Transverse colon (tissue), 4 donors: ENCODE measurements at regions not wholly inside any gene's neighbourhood (a gene's known extent, or its start where the extent isn't known, plus 50 kb on each side); places are given as distances from the start of the nearest gene placed in this dataset.

Experiments used
- DNase-seq: peaks from one replicate; pipeline ENCODE4 v3.0.0-alpha.2; 2019
- H3K27ac ChIP-seq, 4 donors: fragments of 200-600 bp; sonication (generic); 2 replicates each; pipeline ENCODE4 v1.5.1; 2016 to 2018; ENCODE audit warnings: inconsistent platforms in 4 of 4
- H3K27me3 ChIP-seq: fragments of 200-600 bp; sonication (generic); 2 replicates; pipeline ENCODE4 v1.5.1; 2017; ENCODE audit warnings: inconsistent platforms
- H3K36me3 ChIP-seq, 4 donors: fragments of 200-600 bp; sonication (generic); 2 replicates each; pipeline ENCODE4 v1.5.1; 2017 to 2019; ENCODE audit warnings: inconsistent platforms in 4 of 4
- H3K4me1 ChIP-seq, 4 donors: fragments of 200-600 bp; sonication (generic); 2 replicates each; pipeline ENCODE4 v1.5.1; 2017 to 2020; ENCODE audit warnings: inconsistent platforms in 4 of 4
- H3K4me3 ChIP-seq, 4 donors: fragments of 200-600 bp; sonication (generic); 1 replicate in 1 of 4; 2 replicates in 3 of 4; pipeline versions ENCODE4 v1.5.1 to v1.6.1; 2017 to 2019; ENCODE audit warnings: inconsistent platforms in 4 of 4
- H3K9me3 ChIP-seq, 2 donors: fragments of 200-600 bp; sonication (generic); 2 replicates each; pipeline ENCODE4 v1.5.1; 2017 to 2019; ENCODE audit warnings: inconsistent platforms in 2 of 2
- CTCF ChIP-seq, 5 experiments: fragments of 200-600 bp in 3 of 5; fragments of 450-650 bp in 2 of 5; sonication (generic) in 3 of 5; IDR thresholded peaks; 1 replicate in 2 of 5; 2 replicates in 3 of 5; pipeline ENCODE4 v1.5.1; 2016 to 2017; ENCODE audit warnings: antibody characterized with exemption in 5 of 5, inconsistent platforms in 3 of 5, mild to moderate bottlenecking in 2 of 5, moderate library complexity in 1 of 5
- EP300 ChIP-seq: sonication (generic); formaldehyde crosslinking; IDR thresholded peaks from one replicate; pipeline ENCODE4 v1.6.1; 2017; ENCODE audit warnings: antibody characterized with exemption, low read depth
- POLR2A ChIP-seq: fragments of 450-650 bp; IDR thresholded peaks from one replicate; pipeline ENCODE4 v1.6.1; 2016; ENCODE audit warnings: antibody characterized with exemption, mild to moderate bottlenecking, moderate library complexity
- POLR2AphosphoS5 ChIP-seq, 3 donors: sonication (generic); formaldehyde crosslinking; IDR thresholded peaks; one replicate each; pipeline ENCODE4 v1.6.1; 2016; ENCODE audit warnings: antibody characterized with exemption in 3 of 3
- WGBS, 2 donors: methylation state at CpG; one replicate each; pipeline ENCODE4 v1.1.5; 2018; ENCODE audit warnings: low coverage in 1 of 2; 5-methylcytosine and 5-hydroxymethylcytosine counted together
- in situ Hi-C, 4 donors: fragments of 200-750 bp; cut with MboI; loops; one replicate each; pipeline versions ENCODE4 v1.15.0 to v1.15.1; 2017; ENCODE audit warnings: low sequenced_read_pairs in 3 of 4, low pct_ligation_motif_present in 1 of 4, low pct_unique_long_range_greater_than_20kb in 1 of 4
- intact Hi-C: fragments of 100-400 bp; cut with DNase I; formaldehyde crosslinking; loops from one replicate; pipeline ENCODE4 v1.15.1; 2023; ENCODE audit warnings: low total_unique reads

GRCh38 chr7:156065400-156065799 is 253.1 kb upstream of the SHH start:
- H3K36me3 ChIP-seq: no peaks in the 10 kb centered on the region
- peaks cover 0 to 8% (median 0%) of the 10 kb centered on the region in 4 donors for H3K4me1 ChIP-seq
- no peaks in the 10 kb centered on the region for H3K27me3 ChIP-seq
- TF ChIP-seq POLR2AphosphoS5 (IDR thresholded peaks at IDR 0.05) (no peak), POLR2A (no peak), EP300 (no peak), CTCF (IDR thresholded peaks at IDR 0.05) (no peak)
- WGBS, 2 donors: 22 to 32% methylated on average over 3 of the region's 3 CpGs
- intact Hi-C loops: no loop called here
- no peak overlapping the region for H3K27ac ChIP-seq
- no peak for DNase-seq
- no peaks in the 10 kb centered on the region for H3K9me3 ChIP-seq
- H3K4me3 ChIP-seq: no peak overlapping the region
- in situ Hi-C loops: no loop called here

GRCh38 chr7:156064971-156065386 is 252.7 kb upstream of the SHH start:
- H3K4me3 ChIP-seq: no peak overlapping the region
- intact Hi-C loops: no loop called here
- no peak overlapping the region for H3K27ac ChIP-seq
- H3K27me3 ChIP-seq: no peaks in the 10 kb centered on the region
- H3K36me3 ChIP-seq: no peaks in the 10 kb centered on the region
- TF ChIP-seq POLR2A (no peak), EP300 (no peak), CTCF (IDR thresholded peaks at IDR 0.05) (no peak), POLR2AphosphoS5 (IDR thresholded peaks at IDR 0.05) (no peak)
- WGBS, 2 donors: 6 to 10% methylated on average over 2 to 4 of the region's 4 CpGs
- no peak for DNase-seq
- peaks cover 0 to 8% (median 0%) of the 10 kb centered on the region in 4 donors for H3K4me1 ChIP-seq
- in situ Hi-C loops: no loop called here
- no peaks in the 10 kb centered on the region for H3K9me3 ChIP-seq

- intact Hi-C loops: no loop called here
- in situ Hi-C loops: no loop called here
- DNase-seq: no peak
- H3K4me1 ChIP-seq: peaks cover 0 to 8% (median 0%) of the 10 kb centered on the region in 4 donors
- no peak overlapping the region for H3K4me3 ChIP-seq
- 81 to 94% methylated on average over 11 to 28 of the region's 28 CpGs for WGBS, 2 donors
- H3K9me3 ChIP-seq: no peaks in the 10 kb centered on the region
- no peaks in the 10 kb centered on the region for H3K27me3 ChIP-seq
- no peak overlapping the region for H3K27ac ChIP-seq
- no peaks in the 10 kb centered on the region for H3K36me3 ChIP-seq
- TF ChIP-seq CTCF (IDR thresholded peaks at IDR 0.05) (no peak), POLR2A (no peak), EP300 (no peak), POLR2AphosphoS5 (IDR thresholded peaks at IDR 0.05) (no peak)
These were observed 251.1 kb upstream of the SHH start for GRCh38 chr7:156063241-156063810.

GRCh38 chr7:156062286-156062685 is 250.0 kb upstream of the SHH start:
- H3K4me3 ChIP-seq: no peak overlapping the region
- no peaks in the 10 kb centered on the region for H3K27me3 ChIP-seq
- no peak overlapping the region for H3K27ac ChIP-seq
- in situ Hi-C loops (no loop called here), intact Hi-C loops (no loop called here)
- peaks cover 0 to 8% (median 0%) of the 10 kb centered on the region in 4 donors for H3K4me1 ChIP-seq
- H3K36me3 ChIP-seq: no peaks in the 10 kb centered on the region
- 86 to 92% methylated on average over 1 to 9 of the region's 9 CpGs for WGBS, 2 donors
- no peak for TF ChIP-seq EP300
- TF ChIP-seq CTCF (IDR thresholded peaks at IDR 0.05): no peak
- TF ChIP-seq POLR2AphosphoS5 (IDR thresholded peaks at IDR 0.05): no peak
- TF ChIP-seq POLR2A: no peak
- no peak for DNase-seq
- H3K9me3 ChIP-seq: no peaks in the 10 kb centered on the region
